Epithelial cell of esophagus (primary cell): ENCODE measurements at regions not wholly inside any gene's neighbourhood (a gene's known extent, or its start where the extent isn't known, plus 50 kb on each side); places are given as distances from the start of the nearest gene placed in this dataset.

Source experiments
- DNase-seq: peaks from one replicate; pipeline ENCODE4 v3.0.0; 2010; ENCODE audit warnings: low read depth
- H3K4me3 ChIP-seq: 2 replicates; pipeline ENCODE4 v1.5.1; 2011; ENCODE audit warnings: mild to moderate bottlenecking, low read length, control low read depth
- CTCF ChIP-seq: IDR thresholded peaks from 2 replicates; pipeline ENCODE4 v1.5.1; 2011; ENCODE audit warnings: low read depth, mild to moderate bottlenecking, low read length, control low read depth, inconsistent platforms; ENCODE audit not compliant: insufficient read depth; ENCODE audit errors: missing control alignments

- DNase-seq: no peak
- no peak for TF ChIP-seq CTCF
- H3K4me3 ChIP-seq: no peak overlapping the region
These were observed 496.0 kb downstream of the MIAT start for GRCh38 chr22:27153386-27153785.

- no peak for DNase-seq
- TF ChIP-seq CTCF: no peak
- no peak overlapping the region for H3K4me3 ChIP-seq
These were observed 497.3 kb downstream of the MIAT start for GRCh38 chr22:27154717-27155116.

GRCh38 chr22:27156821-27157489 lies 499.6 kb downstream of the MIAT start:
- H3K4me3 ChIP-seq: no peak overlapping the region
- no peak for TF ChIP-seq CTCF
- no peak for DNase-seq

- no peak for DNase-seq
- H3K4me3 ChIP-seq: no peak overlapping the region
- TF ChIP-seq CTCF: no peak
These were observed 500.4 kb downstream of the MIAT start for GRCh38 chr22:27157666-27158370.

- DNase-seq: no peak
- no peak for TF ChIP-seq CTCF
These were observed 501.6 kb downstream of the MIAT start for GRCh38 chr22:27159016-27159415.

GRCh38 chr22:27159716-27160295 lies 502.4 kb downstream of the MIAT start:
- no peak for TF ChIP-seq CTCF
- no peak overlapping the region for H3K4me3 ChIP-seq
- no peak for DNase-seq

More at GRCh38 chr22:27159016-27159415, 501.6 kb downstream of the MIAT start:
- no peak overlapping the region for H3K4me3 ChIP-seq
